PC-9 (cell line): ENCODE measurements at regions not wholly inside any gene's neighbourhood (a gene's known extent, or its start where the extent isn't known, plus 50 kb on each side); places are given as distances from the start of the nearest gene placed in this dataset.

ENCODE experiments used
- BruUV-seq: library from RNA; stranded (reverse); fragments of 400-500 nt; replicated peaks from 2 replicates; lab custom pipeline; 2021; lab: Mats Ljungman, UMichigan
- CTCF ChIA-PET: fragments of 300-600 bp; sonication (Branson Sonifier 250); formaldehyde crosslinking; loops from one replicate; lab custom pipeline; 2022; ENCODE audit warnings: antibody characterized with exemption; lab: Charles Lee
- POLR2A ChIA-PET: fragments of 300-600 bp; sonication (Branson Sonifier 250); formaldehyde crosslinking; loops from one replicate; lab custom pipeline; 2022; ENCODE audit warnings: antibody characterized with exemption; ENCODE audit not compliant: unreplicated experiment; lab: Charles Lee
- DNase-seq, 2 experiments: peaks; one replicate each; pipeline versions ENCODE4 v3.0.0 to v3.0.0-alpha.2; 2015 to 2022; ENCODE audit warnings: mixed read lengths in 1 of 2
- H2AFZ ChIP-seq: fragments of 200-600 bp; sonication (generic); 2 replicates; pipeline ENCODE4 v1.8.1; 2017; ENCODE audit warnings: antibody characterized with exemption
- H3F3A ChIP-seq: fragments of 200-600 bp; sonication (generic); 2 replicates; pipeline ENCODE4 v1.8.1; 2017; ENCODE audit warnings: antibody characterized with exemption, mild to moderate bottlenecking, low read depth; ENCODE audit not compliant: insufficient read depth
- H3K27ac ChIP-seq: fragments of 200-600 bp; sonication (generic); 2 replicates; pipeline ENCODE4 v1.6.1; 2016; ENCODE audit warnings: mixed run types
- H3K27me3 ChIP-seq: fragments of 200-600 bp; sonication (generic); 2 replicates; pipeline ENCODE4 v1.6.1; 2016; ENCODE audit warnings: low read depth, mixed run types; ENCODE audit not compliant: insufficient read depth
- H3K36me3 ChIP-seq: fragments of 200-600 bp; sonication (generic); 2 replicates; pipeline ENCODE4 v1.6.1; 2016; ENCODE audit warnings: low read depth, mixed run types
- H3K4me1 ChIP-seq: fragments of 200-600 bp; sonication (generic); replicated peaks from 2 replicates; pipeline ENCODE4 v1.6.1; 2016; ENCODE audit warnings: mixed run types; ENCODE audit not compliant: insufficient read depth
- H3K4me2 ChIP-seq: fragments of 200-600 bp; sonication (generic); 2 replicates; pipeline ENCODE4 v1.6.1; 2017; ENCODE audit warnings: mixed run types
- H3K4me3 ChIP-seq: fragments of 200-600 bp; sonication (generic); 2 replicates; pipeline ENCODE4 v1.6.1; 2016; ENCODE audit warnings: mixed run types
- H3K79me2 ChIP-seq: fragments of 200-600 bp; sonication (generic); 2 replicates; pipeline ENCODE4 v1.6.1; 2017; ENCODE audit warnings: low read depth, mixed run types
- H3K9me2 ChIP-seq: fragments of 200-600 bp; sonication (generic); 2 replicates; pipeline ENCODE4 v1.8.1; 2017; ENCODE audit warnings: mild to moderate bottlenecking; ENCODE audit not compliant: insufficient read depth
- H3K9me3 ChIP-seq: fragments of 200-600 bp; sonication (generic); 2 replicates; pipeline ENCODE4 v1.8.1; 2016; ENCODE audit warnings: low read depth; ENCODE audit not compliant: insufficient read depth
- H4K20me1 ChIP-seq: fragments of 200-600 bp; sonication (generic); 2 replicates; pipeline ENCODE4 v1.8.1; 2017; ENCODE audit not compliant: insufficient read depth
- CTCF ChIP-seq: fragments of 200-600 bp; sonication (generic); conservative IDR thresholded peaks from 2 replicates; pipeline ENCODE4 v1.6.1; 2017; ENCODE audit warnings: mixed run types, antibody characterized with exemption, mild to moderate bottlenecking, moderate library complexity
- EZH2 ChIP-seq: fragments of 200-600 bp; sonication (generic); IDR thresholded peaks from 2 replicates; pipeline ENCODE4 v1.8.0; 2017; ENCODE audit warnings: antibody characterized with exemption, low read depth
- intact Hi-C: fragments of 100-400 bp; cut with micrococcal nuclease; formaldehyde crosslinking; loops from one replicate; pipeline ENCODE4 v1.10.0; 2022; ENCODE audit not compliant: unreplicated experiment

GRCh38 chr1:164504749-164505148, 54.2 kb upstream of the PBX1 start:
- Histone ChIP-seq H3K9me3 (no peaks in the 10 kb centered on the region), H3K79me2 (no peaks in the 10 kb centered on the region), H3K27ac (no peak overlapping the region), H3K4me2 (no peak overlapping the region), H3K9me2 (no peaks in the 10 kb centered on the region), H3K4me3 (no peak overlapping the region), H3K36me3 (no peaks in the 10 kb centered on the region), H4K20me1 (no peaks in the 10 kb centered on the region), H3K27me3 (no peaks in the 10 kb centered on the region), H2AFZ (no peak overlapping the region), H3K4me1 (peaks cover 5% of the 10 kb centered on the region; the same call in 1 of the 2 replicates), H3F3A (no peaks in the 10 kb centered on the region)
- DNase-seq, result peak in 1 of 2 experiments; percentile 60
- TF ChIP-seq CTCF, result no peak
- no peak for TF ChIP-seq EZH2
- POLR2A ChIA-PET, result no interaction called here
- intact Hi-C loops, result no loop called here
- no TSS peak for BruUV-seq
- CTCF ChIA-PET, result no interaction called here
